Gastroesophageal sphincter (tissue), 4 donors: ENCODE measurements at regions not wholly inside any gene's neighbourhood (a gene's known extent, or its start where the extent isn't known, plus 50 kb on each side); places are given as distances from the start of the nearest gene placed in this dataset.

ENCODE experiments used
- ATAC-seq: fragments of 150-250 bp; one replicate; pipeline ENCODE4 v1.9.1; 2016; ENCODE audit warnings: mild to moderate bottlenecking, moderate library complexity
- H3K27ac ChIP-seq, 4 donors: fragments of 200-600 bp; sonication (generic) in 3 of 4; 1 replicate in 3 of 4; 2 replicates in 1 of 4; pipeline ENCODE4 v1.5.1; 2016 to 2019
- H3K27me3 ChIP-seq: fragments of 200-600 bp; sonication (generic); one replicate; pipeline ENCODE4 v1.5.1; 2019
- H3K36me3 ChIP-seq, 2 donors: fragments of 200-600 bp; sonication (generic); one replicate each; pipeline ENCODE4 v1.5.1; 2019; ENCODE audit warnings: control low read depth in 1 of 2
- H3K4me1 ChIP-seq, 3 donors: fragments of 200-600 bp; sonication (generic); 1 replicate in 2 of 3; 2 replicates in 1 of 3; pipeline ENCODE4 v1.5.1; 2016 to 2019; ENCODE audit warnings: control low read depth in 2 of 3
- H3K4me3 ChIP-seq, 2 donors: fragments of 200-600 bp; sonication (generic); one replicate each; pipeline ENCODE4 v1.5.1; 2019; ENCODE audit warnings: mild to moderate bottlenecking in 1 of 2, moderate library complexity in 1 of 2
- H3K9me3 ChIP-seq, 3 donors: fragments of 200-600 bp; sonication (generic); one replicate each; pipeline ENCODE4 v1.5.1; 2017 to 2019; ENCODE audit warnings: control low read depth in 2 of 3
- EP300 ChIP-seq: sonication (generic); formaldehyde crosslinking; IDR thresholded peaks from one replicate; pipeline ENCODE4 v1.6.1; 2017; ENCODE audit warnings: antibody characterized with exemption, mild to moderate bottlenecking
- POLR2A ChIP-seq, 2 donors: fragments of 450-650 bp; IDR thresholded peaks; one replicate each; pipeline ENCODE4 v1.6.1; 2017; ENCODE audit warnings: antibody characterized with exemption in 2 of 2, mild to moderate bottlenecking in 2 of 2, moderate library complexity in 1 of 2
- POLR2AphosphoS5 ChIP-seq: sonication (generic); formaldehyde crosslinking; IDR thresholded peaks from one replicate; pipeline ENCODE4 v1.6.1; 2017; ENCODE audit warnings: antibody characterized with exemption
- WGBS, 2 donors: methylation state at CpG; one replicate each; pipeline ENCODE4 v1.1.5; 2018; ENCODE audit warnings: low coverage in 1 of 2; 5-methylcytosine and 5-hydroxymethylcytosine counted together
- TF ChIP-seq, protein P1 (sequence below), 4 experiments: fragments of 200-600 bp in 2 of 4; fragments of 450-650 bp in 2 of 4; sonication (generic) in 1 of 4; IDR thresholded peaks; one replicate each; pipeline ENCODE4 v1.5.1; 2017 to 2019; ENCODE audit warnings: antibody characterized with exemption in 4 of 4, mild to moderate bottlenecking in 2 of 4, moderate library complexity in 2 of 4

GRCh38 chr5:31083364-31083763 is 110.1 kb upstream of the CDH6 start:
- no peak overlapping the region for H3K4me3 ChIP-seq
- WGBS, 2 donors, result 86 to 92% methylated on average over 2 of the region's 2 CpGs
- H3K27ac ChIP-seq, result no peak overlapping the region
- no peaks in the 10 kb centered on the region for H3K27me3 ChIP-seq
- no peaks in the 10 kb centered on the region for H3K9me3 ChIP-seq
- no peak for ATAC-seq
- H3K4me1 ChIP-seq, result no peaks in the 10 kb centered on the region
- no peaks in the 10 kb centered on the region for H3K36me3 ChIP-seq
- TF ChIP-seq, protein P1, sequence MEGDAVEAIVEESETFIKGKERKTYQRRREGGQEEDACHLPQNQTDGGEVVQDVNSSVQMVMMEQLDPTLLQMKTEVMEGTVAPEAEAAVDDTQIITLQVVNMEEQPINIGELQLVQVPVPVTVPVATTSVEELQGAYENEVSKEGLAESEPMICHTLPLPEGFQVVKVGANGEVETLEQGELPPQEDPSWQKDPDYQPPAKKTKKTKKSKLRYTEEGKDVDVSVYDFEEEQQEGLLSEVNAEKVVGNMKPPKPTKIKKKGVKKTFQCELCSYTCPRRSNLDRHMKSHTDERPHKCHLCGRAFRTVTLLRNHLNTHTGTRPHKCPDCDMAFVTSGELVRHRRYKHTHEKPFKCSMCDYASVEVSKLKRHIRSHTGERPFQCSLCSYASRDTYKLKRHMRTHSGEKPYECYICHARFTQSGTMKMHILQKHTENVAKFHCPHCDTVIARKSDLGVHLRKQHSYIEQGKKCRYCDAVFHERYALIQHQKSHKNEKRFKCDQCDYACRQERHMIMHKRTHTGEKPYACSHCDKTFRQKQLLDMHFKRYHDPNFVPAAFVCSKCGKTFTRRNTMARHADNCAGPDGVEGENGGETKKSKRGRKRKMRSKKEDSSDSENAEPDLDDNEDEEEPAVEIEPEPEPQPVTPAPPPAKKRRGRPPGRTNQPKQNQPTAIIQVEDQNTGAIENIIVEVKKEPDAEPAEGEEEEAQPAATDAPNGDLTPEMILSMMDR (IDR thresholded peaks at IDR 0.05), result no peak
- no peak for TF ChIP-seq POLR2AphosphoS5
- no peak for TF ChIP-seq EP300
- TF ChIP-seq POLR2A (IDR thresholded peaks at IDR 0.05), result no peak

GRCh38 chr5:31079668-31080067 is 113.8 kb upstream of the CDH6 start:
- H3K27ac ChIP-seq, result no peak overlapping the region
- no peaks in the 10 kb centered on the region for H3K9me3 ChIP-seq
- WGBS, 2 donors, result 100% methylated on average over 1 to 2 of the region's 2 CpGs
- no peaks in the 10 kb centered on the region for H3K36me3 ChIP-seq
- TF ChIP-seq POLR2A (IDR thresholded peaks at IDR 0.05) (no peak), POLR2AphosphoS5 (no peak), EP300 (no peak)
- TF ChIP-seq, protein P1 (IDR thresholded peaks at IDR 0.05), result no peak
- no peak for ATAC-seq
- no peaks in the 10 kb centered on the region for H3K27me3 ChIP-seq
- H3K4me1 ChIP-seq, result no peaks in the 10 kb centered on the region
- H3K4me3 ChIP-seq, result no peak overlapping the region

DNA sequence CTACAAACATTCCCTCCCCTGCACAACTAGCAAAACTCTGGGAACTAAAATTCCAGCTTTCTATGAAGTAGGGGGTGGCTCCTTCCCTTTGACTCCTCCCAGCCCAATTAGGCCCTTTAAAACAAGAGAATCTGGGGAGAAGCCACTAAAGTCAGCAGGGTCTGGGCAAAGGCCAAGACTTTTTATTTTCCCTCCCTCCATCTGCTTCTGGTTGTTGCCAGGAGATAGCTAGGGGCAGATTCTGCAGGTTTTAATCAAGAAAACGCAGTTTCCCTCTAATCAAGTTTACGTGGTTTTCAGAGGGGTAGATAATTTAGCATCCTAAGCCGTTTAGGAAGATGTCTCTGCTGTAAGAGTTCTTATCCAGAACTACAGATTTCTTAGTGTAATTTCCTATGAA is 114.5 kb upstream of the CDH6 start:
- Histone ChIP-seq H3K36me3 (no peaks in the 10 kb centered on the region), H3K27me3 (no peaks in the 10 kb centered on the region), H3K4me1 (no peaks in the 10 kb centered on the region), H3K4me3 (no peak overlapping the region), H3K27ac (no peak overlapping the region), H3K9me3 (no peaks in the 10 kb centered on the region)
- no peak for ATAC-seq
- TF ChIP-seq, protein P1 (IDR thresholded peaks at IDR 0.05), result no peak
- TF ChIP-seq POLR2AphosphoS5, result no peak
- no peak for TF ChIP-seq POLR2A (IDR thresholded peaks at IDR 0.05)
- no peak for TF ChIP-seq EP300
- WGBS, 2 donors, result 71 to 81% methylated on average over 3 of the region's 3 CpGs

DNA sequence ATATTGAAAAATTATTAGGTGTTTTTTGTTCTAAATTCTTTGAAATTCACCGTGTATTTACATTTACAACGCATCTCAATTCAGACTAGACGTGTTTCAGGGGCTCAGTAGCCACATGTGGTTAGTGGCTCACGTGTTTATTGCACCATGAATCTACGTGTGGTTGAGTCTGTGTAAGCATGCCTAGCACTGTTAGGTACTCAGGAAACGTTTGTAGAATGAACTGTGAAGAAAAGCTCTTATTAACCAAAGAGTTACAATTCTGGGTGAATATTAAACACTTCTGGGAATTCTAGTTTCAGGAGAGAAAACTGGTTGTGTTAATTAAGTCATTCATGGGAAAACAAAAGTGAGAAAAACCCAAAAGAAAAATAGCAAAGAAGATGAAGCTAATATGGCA is 117.5 kb upstream of the CDH6 start:
- Histone ChIP-seq H3K36me3 (no peaks in the 10 kb centered on the region), H3K4me1 (no peaks in the 10 kb centered on the region), H3K4me3 (no peak overlapping the region), H3K27me3 (no peaks in the 10 kb centered on the region), H3K9me3 (no peaks in the 10 kb centered on the region), H3K27ac (no peak overlapping the region)
- TF ChIP-seq, protein P1 (IDR thresholded peaks at IDR 0.05), result no peak
- TF ChIP-seq POLR2A (IDR thresholded peaks at IDR 0.05) (no peak), EP300 (no peak), POLR2AphosphoS5 (no peak)
- ATAC-seq, result no peak
- 72 to 81% methylated on average over 6 of the region's 6 CpGs for WGBS, 2 donors

DNA sequence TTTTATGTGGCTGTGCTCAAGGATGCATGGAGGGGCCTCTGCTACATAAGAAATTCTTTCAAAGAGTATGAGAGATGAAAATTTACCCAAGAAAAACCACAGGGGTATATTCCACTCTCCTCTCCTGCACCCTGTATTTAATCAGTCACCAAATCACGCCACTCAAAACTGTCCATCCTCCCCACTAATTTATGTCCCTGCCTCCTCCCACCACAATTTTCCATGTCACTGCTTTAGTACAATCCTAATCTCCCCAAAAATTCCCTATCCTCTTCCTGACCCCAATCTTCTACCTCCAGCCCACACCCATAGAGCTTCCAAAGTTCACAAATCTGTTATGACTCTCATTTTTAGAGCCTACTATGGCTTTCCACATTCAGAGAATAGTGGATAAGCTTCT is 125.2 kb upstream of the CDH6 start:
- Histone ChIP-seq H3K36me3 (no peaks in the 10 kb centered on the region), H3K27ac (no peak overlapping the region), H3K9me3 (no peaks in the 10 kb centered on the region), H3K27me3 (no peaks in the 10 kb centered on the region), H3K4me1 (no peaks in the 10 kb centered on the region), H3K4me3 (no peak overlapping the region)
- ATAC-seq, result no peak
- TF ChIP-seq EP300, result no peak
- TF ChIP-seq POLR2AphosphoS5, result no peak
- TF ChIP-seq, protein P1 (IDR thresholded peaks at IDR 0.05), result no peak
- no peak for TF ChIP-seq POLR2A (IDR thresholded peaks at IDR 0.05)
- 67 to 83% methylated on average over 1 of the region's 1 CpG for WGBS, 2 donors
